GM21786 (cell line): ENCODE measurements at regions not wholly inside any gene's neighbourhood (a gene's known extent, or its start where the extent isn't known, plus 50 kb on each side); places are given as distances from the start of the nearest gene placed in this dataset.

Source experiments
- ATAC-seq: cut with Tn5 transposase; IDR thresholded peaks from one replicate; pipeline ENCODE4 v1.9.1; 2021; ENCODE audit not compliant: unreplicated experiment

DNA sequence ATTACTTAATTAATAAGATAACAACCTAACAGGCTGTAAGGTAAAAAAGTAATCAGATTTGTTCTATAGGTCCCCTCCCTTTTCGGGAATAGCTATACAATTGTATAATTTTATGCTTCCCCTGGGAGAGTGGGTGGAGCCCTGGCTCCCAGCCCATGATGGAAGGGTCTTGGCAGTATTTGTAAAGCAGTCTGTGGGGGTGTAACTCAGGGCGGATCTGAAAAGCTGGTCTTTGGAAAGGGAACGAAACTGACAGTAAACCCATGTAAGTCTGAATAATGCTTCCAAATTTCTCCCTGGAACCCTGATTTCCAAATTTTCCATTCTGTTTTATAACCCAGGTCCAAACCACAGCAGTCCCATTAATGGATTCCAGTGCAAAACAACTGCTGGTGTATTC, 110.4 kb downstream of the DAD1 start:
- ATAC-seq = no peak

DNA sequence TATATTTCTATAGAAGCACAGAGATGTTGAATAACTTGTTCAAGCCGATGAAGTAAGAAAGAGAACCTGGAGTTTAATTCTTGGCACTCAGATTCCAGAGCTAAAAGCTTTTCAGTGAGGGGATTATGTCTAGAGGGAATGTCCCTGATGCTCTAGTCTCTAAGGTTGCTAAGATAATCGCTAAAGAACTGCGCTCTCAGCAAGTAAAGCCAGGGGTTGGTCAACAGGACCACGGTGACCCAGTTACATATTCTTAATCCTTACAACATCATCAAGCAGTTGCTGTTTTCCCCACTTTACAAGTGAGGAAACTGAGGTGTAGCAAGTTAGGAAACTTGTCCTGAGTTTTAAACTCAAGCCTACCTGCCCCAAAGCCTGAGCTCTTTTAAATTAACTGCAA, 110.8 kb downstream of the DAD1 start:
- ATAC-seq = no peak

- no peak for ATAC-seq
These were observed 111.3 kb downstream of the DAD1 start for GRCh38 chr14:22477569-22478194.

- ATAC-seq = no peak
These were observed 112.1 kb downstream of the DAD1 start for GRCh38 chr14:22476887-22477286.

DNA sequence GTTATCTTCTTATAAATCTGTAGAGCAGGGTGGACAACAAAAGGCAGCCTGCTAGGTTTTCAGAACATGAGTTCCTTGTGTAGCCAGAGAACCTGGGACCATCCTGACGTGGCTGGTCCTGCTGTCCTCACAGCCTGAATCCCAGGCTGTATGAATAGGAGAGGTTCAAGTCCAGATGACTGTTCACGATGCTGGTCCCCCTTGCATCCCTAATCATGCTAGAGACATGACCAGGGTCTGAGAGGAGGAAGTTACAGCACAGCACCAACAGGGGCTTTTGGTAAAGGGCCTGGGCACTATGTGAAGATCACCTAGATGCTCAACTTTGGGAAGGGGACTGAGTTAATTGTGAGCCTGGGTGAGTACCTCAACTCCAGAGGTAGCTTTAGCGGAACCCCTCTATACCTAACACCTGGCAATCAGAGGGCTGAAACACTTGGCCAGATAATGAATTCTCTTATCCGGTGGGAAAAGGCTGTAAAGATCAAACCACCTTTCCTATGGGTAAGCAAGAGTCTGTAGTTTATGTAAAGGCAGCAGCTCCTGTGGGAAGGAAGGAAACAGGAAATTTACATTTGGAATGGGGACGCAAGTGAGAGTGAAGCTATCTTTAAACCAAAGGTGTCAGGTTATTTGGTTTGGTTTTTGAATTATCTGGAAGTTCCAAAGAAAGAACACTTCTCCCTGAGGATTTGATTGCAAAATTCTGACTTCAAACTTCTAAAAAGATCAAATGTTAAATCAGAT, 112.8 kb downstream of the DAD1 start:
- no peak for ATAC-seq

GRCh38 chr14:22475381-22475780, 113.6 kb downstream of the DAD1 start:
- ATAC-seq = no peak

GRCh38 chr14:22474730-22475351, 114.2 kb downstream of the DAD1 start:
- ATAC-seq = no peak

DNA sequence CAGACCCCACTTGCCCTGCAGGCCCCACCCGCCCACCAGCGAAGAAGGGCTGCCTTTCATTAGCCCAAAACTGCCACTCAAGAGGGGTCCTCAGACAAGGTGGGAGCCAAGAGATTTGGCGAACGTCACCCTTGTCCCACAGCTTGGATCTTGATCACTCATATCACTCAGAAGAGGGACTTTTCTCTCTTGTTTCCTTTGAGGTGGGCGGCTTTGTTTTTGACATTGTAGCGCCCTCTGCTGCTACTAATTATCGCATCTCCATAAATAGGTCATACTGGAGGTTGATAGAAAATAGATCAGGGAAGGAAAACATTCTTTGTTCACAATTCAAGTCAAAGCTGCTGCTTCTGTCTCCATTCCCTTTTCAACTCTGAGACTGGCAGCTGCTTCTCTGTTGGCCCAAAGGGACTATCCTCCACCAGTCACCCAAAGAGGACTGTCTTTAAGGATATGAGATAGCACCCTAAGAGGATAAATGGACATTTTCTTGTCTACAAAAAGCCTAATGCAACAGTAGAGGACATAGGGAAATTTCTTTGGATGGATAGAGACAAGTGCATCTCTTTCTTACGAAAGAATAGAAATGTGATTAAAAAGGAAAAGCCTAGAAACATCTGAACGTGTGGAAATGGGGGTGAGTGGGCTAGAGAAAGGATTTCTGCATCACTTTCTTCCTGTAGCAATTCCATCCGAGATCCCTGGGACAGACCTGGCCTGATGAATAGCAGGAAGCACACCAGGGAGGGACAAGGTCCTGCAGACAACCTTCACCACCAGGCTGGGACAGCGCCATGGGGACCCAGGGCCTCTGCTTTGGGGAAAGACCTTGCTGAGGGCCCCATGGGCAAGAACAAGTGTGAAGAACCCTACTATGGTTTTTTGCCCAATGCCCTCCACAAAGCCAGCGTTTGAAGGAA, 115.8 kb downstream of the DAD1 start:
- peak; percentile 53 for ATAC-seq

GRCh38 chr14:22472466-22472865, 116.6 kb downstream of the DAD1 start:
- no peak for ATAC-seq

- ATAC-seq = no peak
These were observed 117.4 kb downstream of the DAD1 start for GRCh38 chr14:22471545-22472121.

DNA sequence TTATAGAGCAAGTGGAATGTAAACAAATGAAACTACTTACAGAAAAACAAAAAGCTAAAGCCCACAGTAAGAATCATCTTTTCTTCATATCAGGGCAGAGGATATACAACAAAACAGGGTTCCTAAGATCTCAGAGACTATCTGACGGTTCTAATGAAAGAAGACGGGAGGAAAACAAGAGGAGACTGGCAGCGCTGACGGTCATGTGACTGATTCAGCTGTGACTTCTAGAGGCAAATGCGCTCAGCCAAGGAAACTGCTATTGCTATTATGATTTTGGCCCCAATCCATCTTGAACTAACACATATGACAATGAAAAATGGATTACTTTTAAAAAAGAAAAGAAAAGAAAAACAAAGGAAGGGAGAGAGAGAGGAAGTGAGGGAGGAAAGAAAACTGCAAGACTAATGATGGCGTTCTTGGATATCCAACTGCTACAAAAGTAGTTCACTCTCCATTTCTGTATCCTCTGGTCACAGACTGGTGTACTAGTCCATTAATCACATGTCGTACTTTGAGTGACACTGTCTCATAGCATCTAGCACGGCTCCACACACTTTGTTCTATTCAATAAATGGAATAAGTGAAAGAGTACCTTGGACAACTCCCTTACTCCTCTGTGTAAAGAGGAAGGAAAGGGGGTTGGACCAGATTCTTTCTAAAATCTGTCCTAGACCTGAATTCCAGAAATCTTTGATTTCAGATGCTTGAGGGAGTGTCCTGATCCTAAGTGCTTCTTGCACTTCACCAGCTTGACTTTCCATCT, 119.3 kb downstream of the DAD1 start:
- no peak for ATAC-seq

GRCh38 chr14:22468830-22469229, 120.2 kb downstream of the DAD1 start:
- no peak for ATAC-seq

- ATAC-seq = peak; percentile 36
These were observed 122.5 kb downstream of the DAD1 start for GRCh38 chr14:22466491-22466890.

GRCh38 chr14:22465201-22465840, 123.7 kb downstream of the DAD1 start:
- no peak for ATAC-seq

DNA sequence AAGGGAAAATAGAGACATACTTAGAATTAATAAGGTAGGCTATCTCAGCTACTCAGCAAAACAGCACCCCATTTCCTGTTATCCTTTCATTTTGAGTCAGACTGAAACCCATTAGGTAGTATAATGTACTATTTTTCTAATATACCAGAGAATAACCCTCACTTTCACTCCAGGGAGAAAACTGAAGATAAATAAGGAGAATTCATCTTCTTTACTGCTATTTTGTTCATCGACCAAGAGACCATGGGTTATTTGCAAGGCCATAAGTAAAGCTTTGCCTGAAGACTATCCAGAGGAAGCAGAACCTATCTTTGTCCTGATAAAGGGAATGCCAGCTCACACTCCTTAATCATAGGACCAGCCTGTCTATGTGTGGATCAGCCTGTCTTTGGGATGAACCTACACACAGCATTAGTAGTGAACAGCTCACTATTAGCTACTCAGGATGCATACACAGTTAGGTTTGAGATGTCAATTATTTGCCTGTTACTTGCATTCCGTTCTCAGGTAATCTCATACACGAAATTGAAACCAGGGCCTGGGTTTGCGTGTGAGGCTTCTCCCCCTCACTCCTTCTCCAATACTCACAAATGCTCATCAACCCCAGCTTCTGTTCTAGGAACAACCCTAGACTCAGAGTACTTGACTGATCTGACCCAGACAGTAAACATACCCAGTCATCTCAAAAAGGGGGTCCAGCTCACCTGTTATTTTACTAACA, 124.4 kb downstream of the DAD1 start:
- ATAC-seq = peak; percentile 79

DNA sequence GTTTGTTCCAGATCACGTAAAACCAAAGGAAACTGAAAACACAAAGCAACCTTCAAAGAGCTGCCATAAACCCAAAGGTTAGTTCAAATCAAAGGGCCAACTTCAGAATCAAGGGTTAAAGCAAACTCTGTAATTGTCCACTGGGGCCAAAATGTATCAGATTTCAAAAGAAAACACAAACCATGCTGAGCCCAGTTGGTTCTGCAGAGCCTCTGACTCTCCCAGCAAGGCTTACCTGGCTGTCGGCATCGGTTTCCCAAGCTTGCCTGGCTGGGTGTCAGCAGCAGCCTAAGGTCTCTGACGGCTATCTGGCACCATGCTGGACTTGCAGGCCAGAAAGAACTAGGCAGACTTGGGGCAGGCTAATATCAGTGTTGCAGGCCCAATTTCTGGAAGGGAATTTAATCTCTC, 125.3 kb downstream of the DAD1 start:
- no peak for ATAC-seq

GRCh38 chr14:22462923-22463322, 126.1 kb downstream of the DAD1 start:
- ATAC-seq = no peak

GRCh38 chr14:22460461-22461195, 128.4 kb downstream of the DAD1 start:
- no peak for ATAC-seq
